HCT116 (cell line): ENCODE measurements at regions not wholly inside any gene's neighbourhood (a gene's known extent, or its start where the extent isn't known, plus 50 kb on each side); places are given as distances from the start of the nearest gene placed in this dataset.

Experiments
- ATAC-seq: fragments of 200-7000 bp; cut with Tn5 transposase; 2 replicates; pipeline ENCODE4 v1.9.1; 2020; ENCODE audit warnings: mild to moderate bottlenecking, moderate library complexity
- BruUV-seq: library from RNA; stranded (reverse); fragments of 400-500 nt; replicated peaks from 2 replicates; lab custom pipeline; 2021; lab: Mats Ljungman, UMichigan
- CTCF ChIA-PET: fragments of 300-600 bp; sonication (Branson Sonifier 250); formaldehyde crosslinking; loops from one replicate; lab custom pipeline; 2021; ENCODE audit warnings: antibody characterized with exemption; lab: Charles Lee
- POLR2A ChIA-PET: fragments of 300-600, 350-600 bp; sonication (Branson Sonifier 250); formaldehyde crosslinking; loops from one replicate; lab custom pipeline; 2021; ENCODE audit warnings: antibody characterized with exemption; lab: Charles Lee
- RAD21 ChIA-PET, 2 experiments: fragments of 300-600 bp; sonication (Branson Sonifier 250); formaldehyde crosslinking; loops; one replicate each; lab custom pipeline; 2023; ENCODE audit warnings: low total read pairs in 2 of 2; ENCODE audit not compliant: uncharacterized antibody in 2 of 2, unreplicated experiment in 2 of 2, low non-redundant PET in 1 of 2; lab: Charles Lee
- DNase-seq: peaks from one replicate; pipeline ENCODE4 v3.0.0-alpha.2; 2010; ENCODE audit warnings: low read depth, low spot score
- H2AFZ ChIP-seq: fragments of 200-600 bp; shearing (Covaris generic), sonication (generic); 2 replicates; pipeline ENCODE4 v1.6.1; 2017; ENCODE audit warnings: low read depth, mixed run types, mixed read lengths, antibody characterized with exemption, low read length; ENCODE audit not compliant: poor library complexity, severe bottlenecking
- H3K27ac ChIP-seq: 2 replicates; pipeline ENCODE4 v1.5.1; 2012; ENCODE audit warnings: low read depth, low read length
- H3K27me3 ChIP-seq: fragments of 200-600 bp; sonication (generic); 2 replicates; pipeline ENCODE4 v1.6.1; 2016; ENCODE audit warnings: mixed run types, low read length, mixed read lengths; ENCODE audit not compliant: insufficient read depth
- H3K36me3 ChIP-seq, 2 experiments: fragments of 200-500 bp in 1 of 2; fragments of 200-600 bp in 1 of 2; sonication (Bioruptor generic) in 1 of 2; sonication (generic) in 1 of 2; 2 replicates each; pipeline versions ENCODE4 v1.5.1 to v1.6.1; 2014 to 2016; ENCODE audit warnings: low read length in 2 of 2, inconsistent platforms in 1 of 2, mixed read lengths in 1 of 2, mixed run types in 1 of 2; ENCODE audit not compliant: insufficient read depth in 2 of 2, control insufficient read depth in 1 of 2
- H3K4me1 ChIP-seq, 2 experiments: fragments of 200-600 bp in 1 of 2; sonication (generic) in 1 of 2; 2 replicates each; pipeline versions ENCODE4 v1.5.1 to v1.6.1; 2012 to 2017; ENCODE audit warnings: low read length in 2 of 2, inconsistent platforms in 1 of 2, mild to moderate bottlenecking in 1 of 2, mixed read lengths in 1 of 2, mixed run types in 1 of 2, moderate library complexity in 1 of 2; ENCODE audit not compliant: insufficient read depth in 2 of 2, control insufficient read depth in 1 of 2
- H3K4me2 ChIP-seq: fragments of 200-600 bp; sonication (generic); 2 replicates; pipeline ENCODE4 v1.6.1; 2017; ENCODE audit warnings: mixed run types, low read length, mixed read lengths
- H3K4me3 ChIP-seq, 2 experiments: fragments of 200-600 bp in 1 of 2; sonication (generic) in 1 of 2; replicated peaks in 1 of 2; 2 replicates each; pipeline ENCODE4 v1.5.1; 2011 to 2016; ENCODE audit warnings: low read length in 2 of 2, control low read depth in 1 of 2, low read depth in 1 of 2, mild to moderate bottlenecking in 1 of 2, mixed read lengths in 1 of 2, mixed run types in 1 of 2
- H3K79me2 ChIP-seq: fragments of 200-600 bp; sonication (generic); 2 replicates; pipeline ENCODE4 v1.6.1; 2017; ENCODE audit warnings: mild to moderate bottlenecking, mixed run types, low read length, moderate library complexity, mixed read lengths; ENCODE audit not compliant: insufficient read depth
- H3K9ac ChIP-seq: fragments of 200-600 bp; sonication (generic); 2 replicates; pipeline ENCODE4 v1.6.1; 2016; ENCODE audit warnings: low read length, mixed read lengths
- H3K9me2 ChIP-seq: fragments of 200-600 bp; sonication (generic), shearing (Covaris generic); 2 replicates; pipeline ENCODE4 v1.6.1; 2017; ENCODE audit warnings: mixed run types, mild to moderate bottlenecking, moderate library complexity; ENCODE audit not compliant: insufficient read depth
- H3K9me3 ChIP-seq, 2 experiments: fragments of 200-500 bp in 1 of 2; fragments of 200-600 bp in 1 of 2; sonication (Bioruptor generic) in 1 of 2; sonication (generic) in 1 of 2; 2 replicates each; pipeline ENCODE4 v1.6.1; 2014 to 2017; ENCODE audit warnings: low read length in 2 of 2, mixed read lengths in 2 of 2, inconsistent platforms in 1 of 2, low read depth in 1 of 2, mild to moderate bottlenecking in 1 of 2, mixed run types in 1 of 2, moderate library complexity in 1 of 2; ENCODE audit not compliant: control insufficient read depth in 1 of 2, insufficient read depth in 1 of 2
- H4K20me1 ChIP-seq: fragments of 200-600 bp; sonication (generic), shearing (Covaris generic); 2 replicates; pipeline ENCODE4 v1.6.1; 2017; ENCODE audit warnings: mixed run types, mild to moderate bottlenecking, moderate library complexity; ENCODE audit not compliant: insufficient read depth
- ATF3 ChIP-seq: IDR thresholded peaks from 2 replicates; pipeline ENCODE4 v1.6.1; 2012
- CEBPB ChIP-seq: IDR thresholded peaks from 2 replicates; pipeline ENCODE4 v1.6.1; 2012; ENCODE audit warnings: low read depth
- ELF1 ChIP-seq: IDR thresholded peaks from 2 replicates; pipeline ENCODE4 v1.6.1; 2012; ENCODE audit warnings: low read depth, borderline replicate concordance
- EZH2 ChIP-seq: fragments of 200-600 bp; sonication (generic); IDR thresholded peaks from 2 replicates; pipeline ENCODE4 v1.6.1; 2017; ENCODE audit warnings: antibody characterized with exemption, mixed run types
- JUND ChIP-seq: IDR thresholded peaks from 2 replicates; pipeline ENCODE4 v1.6.1; 2012
- POLR2AphosphoS5 ChIP-seq: IDR thresholded peaks from 2 replicates; pipeline ENCODE4 v1.6.1; 2011; ENCODE audit warnings: mild to moderate bottlenecking, low read depth, low read length, moderate library complexity
- SIN3A ChIP-seq: IDR thresholded peaks from 2 replicates; pipeline ENCODE4 v1.6.1; 2012; ENCODE audit warnings: low read depth
- YY1 ChIP-seq: IDR thresholded peaks from 2 replicates; pipeline ENCODE4 v1.6.1; 2011; ENCODE audit warnings: low read length, low read depth, moderate library complexity, mild to moderate bottlenecking; ENCODE audit not compliant: insufficient replicate concordance; ENCODE audit errors: extremely low read depth
- ZBTB33 ChIP-seq: IDR thresholded peaks from 2 replicates; pipeline ENCODE4 v1.6.1; 2011; ENCODE audit warnings: mild to moderate bottlenecking, low read length, moderate library complexity; ENCODE audit not compliant: insufficient replicate concordance; ENCODE audit errors: extremely low read depth
- intact Hi-C: fragments of 100-400 bp; cut with micrococcal nuclease; formaldehyde crosslinking; loops from 2 replicates; pipeline ENCODE4 v1.10.0; 2022

GRCh38 chr5:124960266-124960665 is 213.8 kb upstream of the ZNF608 start:
- BruUV-seq, result no TSS peak
- H3K4me2 ChIP-seq, result no peak overlapping the region
- H3K79me2 ChIP-seq, result no peaks in the 10 kb centered on the region
- H3K36me3 ChIP-seq, result no peaks in the 10 kb centered on the region
- H3K27ac ChIP-seq, result no peak overlapping the region
- no peaks in the 10 kb centered on the region for H4K20me1 ChIP-seq
- H3K27me3 ChIP-seq, result no peaks in the 10 kb centered on the region
- intact Hi-C loops, result no loop called here
- H3K9ac ChIP-seq, result no peak overlapping the region
- ATAC-seq, result no peak
- no peak overlapping the region for H3K4me3 ChIP-seq
- H3K9me2 ChIP-seq, result no peaks in the 10 kb centered on the region
- CTCF ChIA-PET, result no interaction called here
- peaks cover 0 to 6% of the 10 kb centered on the region in 2 experiments; a peak in 1 of 4 replicates for H3K4me1 ChIP-seq
- no peak for TF ChIP-seq ATF3
- TF ChIP-seq ELF1, result no peak
- TF ChIP-seq JUND, result no peak
- DNase-seq, result no peak
- no peaks in the 10 kb centered on the region for H3K9me3 ChIP-seq
- POLR2A ChIA-PET, result no interaction called here
- RAD21 ChIA-PET, result no interaction called here
- no peak overlapping the region for H2AFZ ChIP-seq

- Histone ChIP-seq H3K4me1 (peaks cover 0 to 6% of the 10 kb centered on the region in 2 experiments; a peak in 1 of 4 replicates), H3K9me2 (no peaks in the 10 kb centered on the region), H2AFZ (no peak overlapping the region), H3K4me3 (no peak overlapping the region), H3K36me3 (no peaks in the 10 kb centered on the region), H3K4me2 (no peak overlapping the region), H3K9me3 (no peaks in the 10 kb centered on the region), H3K79me2 (no peaks in the 10 kb centered on the region), H4K20me1 (no peaks in the 10 kb centered on the region), H3K27me3 (no peaks in the 10 kb centered on the region), H3K9ac (no peak overlapping the region), H3K27ac (no peak overlapping the region)
- intact Hi-C loops, result no loop called here
- no peak for TF ChIP-seq ZBTB33
- TF ChIP-seq YY1, result no peak
- TF ChIP-seq JUND, result no peak
- no peak for TF ChIP-seq ATF3
- no peak for TF ChIP-seq POLR2AphosphoS5
- no peak for TF ChIP-seq EZH2
- no peak for TF ChIP-seq SIN3A
- TF ChIP-seq CEBPB, result no peak
- ATAC-seq, result no peak
- ChIA-PET CTCF (no interaction called here), RAD21 (no interaction called here), POLR2A (no interaction called here)
- no TSS peak for BruUV-seq
- DNase-seq, result no peak
These were observed 215.1 kb upstream of the ZNF608 start for GRCh38 chr5:124961521-124961920.
